Right ventricle myocardium inferior (tissue), 1 donor: ENCODE measurements at regions not wholly inside any gene's neighbourhood (a gene's known extent, or its start where the extent isn't known, plus 50 kb on each side); places are given as distances from the start of the nearest gene placed in this dataset.

Source experiments
- ATAC-seq: fragments of 200-7000 bp; cut with Tn5 transposase; one replicate; pipeline ENCODE4 v1.9.1; 2020; ENCODE audit warnings: mild to moderate bottlenecking, moderate library complexity
- DNase-seq: peaks from one replicate; pipeline ENCODE4 v3.0.0; 2021; ENCODE audit errors: missing footprints
- intact Hi-C: fragments of 100-400 bp; cut with DNase I; formaldehyde crosslinking; loops from one replicate; pipeline ENCODE4 v1.11.0; 2022
- donor health status: DM: no; HTN: yes; CAD: no; lungs with severe emphysema.

GRCh38 chr2:65668744-65669143, 236.3 kb upstream of the SPRED2 start:
- intact Hi-C loops, result no loop called here
- no peak for ATAC-seq
- DNase-seq, result no peak

GRCh38 chr2:65666156-65666725, 233.8 kb upstream of the SPRED2 start:
- ATAC-seq (no peak), DNase-seq (no peak)
- intact Hi-C loops, result no loop called here

GRCh38 chr2:65664931-65665330, 232.5 kb upstream of the SPRED2 start:
- intact Hi-C loops, result no loop called here
- DNase-seq (no peak), ATAC-seq (no peak)

GRCh38 chr2:65663831-65664407, 231.5 kb upstream of the SPRED2 start:
- intact Hi-C loops, result no loop called here
- ATAC-seq (no peak), DNase-seq (no peak)

GRCh38 chr2:65662654-65663432, 230.4 kb upstream of the SPRED2 start:
- intact Hi-C loops, result no loop called here
- DNase-seq (no peak), ATAC-seq (no peak)

GRCh38 chr2:65661980-65662653, 229.7 kb upstream of the SPRED2 start:
- intact Hi-C loops, result no loop called here
- ATAC-seq (no peak), DNase-seq (no peak)

GRCh38 chr2:65660340-65660739, 227.9 kb upstream of the SPRED2 start:
- DNase-seq, result no peak
- intact Hi-C loops, result no loop called here
- ATAC-seq, result no peak

GRCh38 chr2:65658881-65659280, 226.5 kb upstream of the SPRED2 start:
- DNase-seq (no peak), ATAC-seq (no peak)
- intact Hi-C loops, result no loop called here

GRCh38 chr2:65658266-65658665, 225.9 kb upstream of the SPRED2 start:
- no peak for ATAC-seq
- no peak for DNase-seq
- intact Hi-C loops, result no loop called here

- DNase-seq, result no peak
- no peak for ATAC-seq
- intact Hi-C loops, result no loop called here
Measured at GRCh38 chr2:65656160-65656718, 223.8 kb upstream of the SPRED2 start.

- DNase-seq (no peak), ATAC-seq (no peak)
- intact Hi-C loops, result no loop called here
Measured at GRCh38 chr2:65655000-65655399, 222.6 kb upstream of the SPRED2 start.

- no peak for ATAC-seq
- intact Hi-C loops, result no loop called here
- DNase-seq, result no peak
Measured at GRCh38 chr2:65654496-65654895, 222.1 kb upstream of the SPRED2 start.

GRCh38 chr2:65652066-65652465, 219.7 kb upstream of the SPRED2 start:
- ATAC-seq (no peak), DNase-seq (no peak)
- intact Hi-C loops, result no loop called here

GRCh38 chr2:65649811-65650589, 217.6 kb upstream of the SPRED2 start:
- no peak for DNase-seq
- no peak for ATAC-seq
- intact Hi-C loops, result no loop called here

- no peak for DNase-seq
- intact Hi-C loops, result no loop called here
- ATAC-seq, result no peak
Measured at GRCh38 chr2:65647249-65647842, 214.9 kb upstream of the SPRED2 start.

GRCh38 chr2:65640793-65641103, 208.3 kb upstream of the SPRED2 start:
- ATAC-seq, result no peak
- no peak for DNase-seq
- intact Hi-C loops, result no loop called here

GRCh38 chr2:65639156-65639864, 206.9 kb upstream of the SPRED2 start:
- no peak for ATAC-seq
- no peak for DNase-seq
- intact Hi-C loops, result no loop called here

GRCh38 chr2:65638443-65638842, 206.0 kb upstream of the SPRED2 start:
- ATAC-seq, result no peak
- intact Hi-C loops, result no loop called here

More at GRCh38 chr2:65638443-65638842, 206.0 kb upstream of the SPRED2 start:
- no peak for DNase-seq
